SU-DHL-6 (cell line): ENCODE measurements at regions not wholly inside any gene's neighbourhood (a gene's known extent, or its start where the extent isn't known, plus 50 kb on each side); places are given as distances from the start of the nearest gene placed in this dataset.

Experiments used
- EZH2phosphoT487 ChIP-seq: fragments of 200-600 bp; sonication (generic), shearing (Covaris generic); conservative IDR thresholded peaks from 2 replicates; pipeline ENCODE4 v1.6.1; 2018; ENCODE audit warnings: mild to moderate bottlenecking, antibody characterized with exemption, low read length, moderate library complexity, mixed read lengths
- TF ChIP-seq, protein P1 (sequence below): fragments of 200-600 bp; sonication (generic); IDR thresholded peaks from one replicate; pipeline ENCODE4 v1.5.1; 2017; ENCODE audit warnings: antibody characterized with exemption, mild to moderate bottlenecking, low read length, moderate library complexity; ENCODE audit not compliant: insufficient read depth, poor library complexity, severe bottlenecking

DNA sequence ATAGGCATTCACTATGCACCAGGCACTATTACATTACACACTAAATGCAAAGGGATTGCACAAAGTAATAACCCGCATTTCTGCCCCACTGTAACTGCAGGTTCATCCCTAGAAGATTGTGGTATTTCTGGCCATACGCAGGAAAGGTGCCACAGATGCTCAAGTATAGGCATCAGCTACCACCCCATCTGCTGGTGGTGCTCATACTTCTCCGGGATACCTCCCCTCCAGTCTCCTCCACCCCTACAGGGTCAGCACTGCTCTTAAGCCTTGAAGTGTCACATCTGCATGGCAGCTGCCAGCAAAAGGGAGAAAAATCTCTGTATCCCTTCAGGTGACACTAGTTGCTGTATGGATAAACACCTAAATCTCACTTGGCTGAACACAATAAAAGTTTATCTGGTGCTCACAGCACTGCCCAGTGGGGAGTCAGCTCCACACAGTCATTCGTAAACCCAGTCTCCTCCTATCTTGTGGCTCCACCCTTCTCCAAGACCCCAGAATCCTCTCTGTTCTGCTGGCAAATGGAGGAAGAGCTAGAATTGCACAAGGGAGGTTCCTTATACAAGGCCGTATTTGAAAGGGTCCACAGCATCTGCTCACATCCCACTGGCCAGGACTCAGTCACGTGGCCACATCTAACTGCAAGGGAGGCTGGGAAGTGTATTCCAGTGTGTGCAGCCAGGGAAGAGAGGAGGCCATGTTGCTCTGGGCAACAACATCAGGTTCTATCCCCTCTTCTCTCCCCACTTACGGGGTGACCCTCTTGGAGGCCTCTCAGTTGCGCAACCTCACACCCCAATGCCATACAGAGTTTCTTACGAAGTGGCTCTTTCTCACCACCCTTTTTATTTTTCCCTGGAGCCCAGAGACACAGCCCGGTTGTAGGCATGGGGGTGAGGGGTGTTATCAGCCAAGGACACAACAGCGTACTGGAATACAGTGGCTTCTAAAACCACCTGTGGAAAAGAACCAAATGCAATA is 114.7 kb downstream of the BUD13 start:
- TF ChIP-seq, protein P1, sequence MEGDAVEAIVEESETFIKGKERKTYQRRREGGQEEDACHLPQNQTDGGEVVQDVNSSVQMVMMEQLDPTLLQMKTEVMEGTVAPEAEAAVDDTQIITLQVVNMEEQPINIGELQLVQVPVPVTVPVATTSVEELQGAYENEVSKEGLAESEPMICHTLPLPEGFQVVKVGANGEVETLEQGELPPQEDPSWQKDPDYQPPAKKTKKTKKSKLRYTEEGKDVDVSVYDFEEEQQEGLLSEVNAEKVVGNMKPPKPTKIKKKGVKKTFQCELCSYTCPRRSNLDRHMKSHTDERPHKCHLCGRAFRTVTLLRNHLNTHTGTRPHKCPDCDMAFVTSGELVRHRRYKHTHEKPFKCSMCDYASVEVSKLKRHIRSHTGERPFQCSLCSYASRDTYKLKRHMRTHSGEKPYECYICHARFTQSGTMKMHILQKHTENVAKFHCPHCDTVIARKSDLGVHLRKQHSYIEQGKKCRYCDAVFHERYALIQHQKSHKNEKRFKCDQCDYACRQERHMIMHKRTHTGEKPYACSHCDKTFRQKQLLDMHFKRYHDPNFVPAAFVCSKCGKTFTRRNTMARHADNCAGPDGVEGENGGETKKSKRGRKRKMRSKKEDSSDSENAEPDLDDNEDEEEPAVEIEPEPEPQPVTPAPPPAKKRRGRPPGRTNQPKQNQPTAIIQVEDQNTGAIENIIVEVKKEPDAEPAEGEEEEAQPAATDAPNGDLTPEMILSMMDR, result no peak
- no peak for TF ChIP-seq EZH2phosphoT487
